COLO668 (cell line): ENCODE measurements at regions not wholly inside any gene's neighbourhood (a gene's known extent, or its start where the extent isn't known, plus 50 kb on each side); places are given as distances from the start of the nearest gene placed in this dataset.
"Not testable (repeated sequence)": the region's sequence is repeated elsewhere in the genome, so short reads cannot be mapped to it uniquely, and the experiment has no call there.

ENCODE experiments used
- DNase-seq: peaks from one replicate; lab custom pipeline; 2025; ENCODE audit not compliant: unreplicated experiment; lab: John Stamatoyannopoulos, UW

DNA sequence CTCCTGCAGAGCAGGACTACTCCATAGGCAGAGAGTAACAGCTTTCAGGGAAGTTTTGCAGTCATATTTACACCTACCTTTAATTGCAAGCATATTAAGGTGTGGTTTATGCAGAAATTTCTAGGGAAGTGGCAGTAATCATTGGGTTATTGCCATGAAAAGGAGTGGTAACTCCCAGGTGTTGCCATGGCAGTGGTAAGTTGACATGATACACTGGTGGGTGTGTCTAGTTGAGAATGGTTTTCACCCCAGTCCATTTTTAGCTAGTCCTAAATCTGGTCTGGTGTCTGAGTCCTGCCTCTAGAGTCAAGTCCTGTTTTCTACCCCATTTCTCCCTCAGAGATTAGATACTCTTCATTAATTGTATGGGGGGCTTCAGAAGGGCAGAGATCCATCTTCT is 128.4 kb upstream of the GMNC start:
- DNase-seq = no peak

DNA sequence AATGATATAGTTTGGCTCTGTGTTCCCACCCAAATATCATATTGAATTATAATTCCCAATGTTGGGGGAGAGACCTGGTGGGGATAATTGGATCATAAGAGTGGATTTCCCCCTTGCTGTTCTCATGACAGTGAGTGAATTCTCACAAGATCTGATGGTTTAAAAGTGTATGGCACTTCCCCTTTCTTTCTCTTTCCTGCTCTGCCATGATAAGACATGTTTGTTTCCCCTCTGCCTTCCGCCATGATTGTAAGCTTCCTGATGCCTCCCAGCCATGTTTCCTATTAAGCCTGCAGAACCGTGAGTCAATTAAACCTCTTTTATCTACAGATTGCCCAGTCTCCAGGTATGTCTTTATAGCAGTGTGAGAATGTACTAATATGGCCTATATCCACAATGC is 126.7 kb upstream of the GMNC start:
- DNase-seq = no peak

GRCh38 chr3:190988102-190988501 is 125.6 kb upstream of the GMNC start:
- DNase-seq = no peak

DNA sequence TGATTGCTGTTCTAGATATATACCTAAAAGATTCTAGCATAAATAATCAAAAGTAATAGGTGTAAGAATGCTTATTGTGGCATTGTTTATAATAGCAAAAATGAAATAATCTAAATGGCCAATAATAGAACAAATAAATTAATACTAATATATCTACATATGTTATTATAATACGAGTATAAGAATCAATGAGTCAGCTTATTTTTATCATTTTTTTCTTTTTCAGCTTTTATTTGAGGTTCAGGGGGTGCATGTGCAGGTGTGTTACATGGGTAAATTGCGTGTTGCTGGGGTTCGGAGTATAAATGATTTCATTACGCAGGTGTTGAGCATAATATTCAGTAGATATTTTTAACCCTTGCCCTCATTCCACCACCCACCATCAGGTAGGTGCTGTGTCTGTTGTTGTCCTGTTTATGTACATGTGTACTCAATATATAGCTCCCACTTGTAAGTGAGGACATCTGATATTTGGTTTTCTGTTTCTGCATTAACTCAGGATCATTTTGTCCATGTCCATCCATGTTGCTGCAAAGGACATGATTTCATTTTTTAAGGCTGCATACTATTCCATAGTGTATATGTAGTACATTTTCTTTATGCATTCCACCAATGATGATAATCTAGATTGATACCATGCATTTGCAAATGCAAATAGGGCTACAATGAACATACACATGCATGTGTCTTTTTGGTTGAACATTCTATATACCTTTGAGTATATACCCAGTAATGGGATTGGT is 122.2 kb upstream of the GMNC start:
- no peak for DNase-seq

- no peak for DNase-seq
These were observed 121.4 kb upstream of the GMNC start for GRCh38 chr3:190983875-190984274.

GRCh38 chr3:190973771-190974170 is 111.3 kb upstream of the GMNC start:
- DNase-seq = no peak

- DNase-seq = no peak
These were observed 110.4 kb upstream of the GMNC start for GRCh38 chr3:190972840-190973270.

DNA sequence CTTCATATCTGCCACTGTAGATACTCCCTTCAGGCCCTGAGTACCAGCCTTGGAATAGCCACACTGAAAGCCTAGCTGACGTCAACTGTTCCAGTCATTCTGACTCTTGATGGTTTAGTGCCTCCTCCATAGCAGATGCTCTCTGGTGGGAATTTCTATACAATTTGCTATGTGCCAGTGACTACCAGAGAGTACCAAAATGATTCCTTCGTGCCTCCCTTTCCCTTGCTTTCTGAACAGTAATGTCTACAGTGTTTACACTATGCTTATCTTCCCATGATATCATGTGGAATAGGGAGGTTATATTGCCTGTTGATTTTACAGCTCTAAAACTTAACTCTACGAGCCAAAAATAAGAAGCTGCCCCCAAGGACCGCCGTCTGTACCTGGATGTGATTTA is 109.7 kb upstream of the GMNC start:
- no peak for DNase-seq

DNA sequence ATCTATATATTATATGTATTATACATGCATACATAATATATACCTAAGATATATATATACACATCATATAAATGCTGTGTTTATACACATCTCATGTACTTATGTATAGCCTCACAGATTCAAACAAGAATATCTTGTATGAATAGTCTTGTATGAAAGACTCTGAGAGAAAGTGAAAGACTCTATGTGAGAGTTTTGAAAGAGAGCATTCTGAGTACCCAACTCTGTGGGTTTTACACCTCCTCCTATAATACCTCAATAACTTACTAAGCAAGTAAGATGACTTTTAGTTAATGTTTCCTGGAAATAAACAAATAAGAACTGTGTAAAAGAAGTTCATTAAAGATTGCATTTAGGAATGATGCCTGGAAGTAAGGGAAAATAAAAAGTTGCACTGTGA is 108.1 kb upstream of the GMNC start:
- no peak for DNase-seq

- no peak for DNase-seq
These were observed 106.1 kb upstream of the GMNC start for GRCh38 chr3:190968616-190969015.

DNA sequence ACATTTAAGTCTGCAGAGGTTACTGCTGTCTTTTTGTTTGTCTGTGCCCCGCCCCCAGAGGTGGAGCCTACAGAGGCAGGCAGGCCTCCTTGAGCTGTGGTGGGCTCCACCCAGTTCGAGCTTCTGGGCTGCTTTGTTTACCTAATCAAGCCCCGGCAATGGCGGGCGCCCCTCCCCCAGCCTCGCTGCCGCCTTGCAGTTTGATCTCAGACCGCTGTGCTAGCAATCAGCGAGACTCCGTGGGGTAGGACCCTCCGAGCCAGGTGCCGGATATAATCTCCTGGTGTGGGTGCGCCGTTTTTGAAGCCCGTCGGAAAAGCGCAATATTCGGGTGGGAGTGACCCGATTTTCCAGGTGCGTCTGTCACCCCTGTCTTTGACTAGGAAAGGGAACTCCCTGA is 102.4 kb upstream of the GMNC start:
- DNase-seq = not testable (repeated sequence)

DNA sequence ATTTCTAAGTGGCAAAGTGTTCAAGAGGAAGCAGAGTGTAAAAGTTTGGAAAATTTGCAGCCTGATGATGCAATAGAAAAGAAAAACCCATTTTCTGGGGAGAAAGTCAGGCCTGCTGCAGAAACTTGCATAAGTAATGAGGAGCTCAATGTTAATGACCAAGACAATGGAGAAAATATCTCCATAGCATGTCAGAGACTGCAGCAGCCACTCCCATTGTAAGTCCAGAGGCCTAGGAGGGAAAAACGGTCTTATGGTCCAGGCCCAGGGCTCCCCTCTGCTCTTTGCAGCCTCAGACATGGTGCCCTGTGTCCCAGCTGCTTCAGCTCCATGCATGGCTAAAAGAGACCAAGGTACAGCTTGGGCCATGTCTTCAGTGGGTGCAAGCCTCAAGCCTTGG is 96.6 kb upstream of the GMNC start:
- no peak for DNase-seq

DNA sequence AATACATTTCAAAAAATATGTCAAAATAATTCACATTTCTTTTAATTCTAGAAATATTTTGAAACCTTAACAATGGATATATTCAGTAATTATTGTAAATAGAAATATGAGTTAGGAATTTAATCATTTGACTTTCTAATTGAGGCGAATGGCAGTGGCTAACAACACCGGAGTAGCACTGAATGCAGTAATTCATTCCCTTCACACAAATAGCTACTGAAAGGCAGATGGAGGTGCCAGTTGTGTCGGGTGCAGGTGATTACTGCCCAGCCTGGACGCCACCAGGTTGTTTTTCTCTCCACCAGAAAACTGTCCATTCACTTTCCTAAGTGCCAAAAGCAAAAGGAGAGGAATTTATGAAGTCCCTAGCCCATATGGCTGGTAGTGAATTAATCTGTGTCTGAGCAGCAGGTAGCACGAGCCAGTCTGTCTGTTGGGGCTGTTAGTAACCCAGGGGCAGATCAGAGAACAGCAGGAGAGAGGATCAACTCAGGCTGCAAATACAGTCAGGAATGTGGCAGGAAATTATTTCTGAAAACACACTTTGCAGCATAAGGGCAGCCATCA is 79.3 kb upstream of the GMNC start:
- no peak for DNase-seq

DNA sequence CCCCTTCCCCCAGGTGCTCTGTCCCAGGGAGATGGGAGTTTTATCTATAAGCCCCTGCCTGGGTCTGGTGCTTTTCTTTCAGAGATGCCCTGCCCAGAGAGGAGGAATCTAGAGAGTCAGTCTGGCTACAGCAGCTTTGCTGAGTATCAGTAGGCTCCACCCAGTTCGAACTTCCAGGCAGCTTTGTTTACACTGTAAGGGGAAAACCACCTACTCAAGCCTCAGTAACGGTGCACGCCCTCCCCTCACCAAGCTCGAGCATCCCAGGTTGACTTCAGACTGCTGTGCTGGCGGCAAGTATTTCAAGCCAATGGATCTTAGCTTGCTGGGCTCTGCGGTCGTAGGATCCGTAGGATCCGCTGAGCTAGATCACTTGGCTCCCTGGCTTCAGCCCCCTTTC is 72.1 kb upstream of the GMNC start:
- DNase-seq = peak; percentile 8

GRCh38 chr3:190926619-190927018 is 64.1 kb upstream of the GMNC start:
- DNase-seq = no peak

- DNase-seq = peak; percentile 23
These were observed 50.2 kb upstream of the GMNC start for GRCh38 chr3:190912736-190913135.
